ENCODE measurements at regions not wholly inside any gene's neighbourhood (a gene's known extent, or its start where the extent isn't known, plus 50 kb on each side); places are given as distances from the start of the nearest gene placed in this dataset.
"Not testable (repeated sequence)": the region's sequence is repeated elsewhere in the genome, so short reads cannot be mapped to it uniquely, and the experiment has no call there.

DNA sequence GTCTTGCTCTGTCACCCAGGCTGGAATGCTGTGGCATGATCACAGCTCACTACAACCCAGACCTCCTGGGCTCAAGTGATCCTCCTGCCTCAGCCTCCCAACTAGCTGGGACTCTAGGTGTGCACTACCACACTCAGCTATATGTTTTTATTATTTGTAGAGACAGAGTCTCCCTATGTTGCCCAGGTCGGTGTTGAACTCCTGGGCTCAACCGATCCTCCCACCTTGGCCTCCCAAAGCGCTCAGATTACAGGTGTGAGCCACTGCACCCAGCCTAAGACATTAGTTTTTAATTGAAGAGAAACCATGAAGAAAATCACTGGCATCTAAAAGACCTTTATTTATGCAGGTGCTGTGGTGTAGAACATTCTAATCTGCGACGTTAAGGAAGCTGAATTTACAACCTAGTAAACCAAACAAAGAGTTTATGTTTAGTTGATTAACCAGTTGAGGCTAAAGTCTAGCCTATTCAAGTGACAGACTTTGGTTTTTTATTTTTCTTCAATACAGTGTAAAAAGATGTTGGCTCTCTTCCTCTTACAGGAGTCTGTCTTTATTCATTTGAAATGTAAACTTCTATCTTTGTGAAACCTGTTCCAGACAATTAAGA, 52.5 kb upstream of the NBL1 start:
- CTCF ChIA-PET: interaction anchor here (0.6 to 1.2 kb wide), 3 partner anchors 11 to 105 kb away, joined by 3 to 7 read pairs (median 3); no protein-coding TSS in a partner anchor
- POLR2A ChIA-PET: interaction anchor here (0.6 kb wide), 1 partner anchor 52 kb away, joined by 3 read pairs; no protein-coding TSS in a partner anchor

DNA sequence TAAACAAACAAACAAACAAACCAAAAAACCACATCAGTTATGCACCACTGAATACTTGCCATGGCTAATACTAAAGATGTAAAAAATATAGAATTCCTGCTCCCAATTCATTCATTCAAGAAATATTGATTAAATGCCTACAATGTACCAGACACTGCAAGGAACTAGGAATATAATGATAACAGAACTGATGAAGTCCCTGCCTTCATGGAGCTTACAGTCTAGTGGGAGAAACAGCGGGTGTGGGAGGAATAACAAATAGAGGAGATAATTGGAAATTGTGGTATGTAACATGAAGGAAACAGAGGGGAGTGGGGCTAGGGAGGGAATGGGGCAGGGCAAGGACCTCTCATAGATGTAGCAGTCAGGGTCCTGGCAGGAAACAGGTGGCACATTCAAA, 58.6 kb upstream of the NBL1 start:
- CTCF ChIA-PET: interaction anchor here (1.4 kb wide), 1 partner anchor 242 kb away, joined by 5 read pairs; no protein-coding TSS in a partner anchor

DNA sequence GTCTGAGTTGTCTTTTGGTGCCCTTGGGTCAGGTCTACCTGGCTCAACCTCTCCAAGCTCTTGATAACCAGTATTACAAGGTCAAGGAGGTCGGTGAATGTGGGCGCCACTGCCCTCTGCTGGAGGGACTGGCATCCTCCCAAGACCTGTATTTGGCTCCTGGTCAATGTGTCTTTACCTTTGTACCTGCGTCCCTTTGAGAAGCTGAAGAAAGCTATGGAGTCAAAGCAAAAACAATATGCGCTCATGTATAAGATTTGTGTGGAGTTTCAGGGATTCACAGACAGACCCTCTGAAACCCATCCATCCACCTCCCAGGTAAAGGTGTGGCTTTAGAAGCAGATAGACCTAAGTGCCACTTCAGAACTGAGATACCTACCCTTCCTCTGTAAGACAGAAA, 61.8 kb upstream of the NBL1 start:
- CTCF ChIA-PET: interaction anchor here (0.6 to 3.1 kb wide), 28 partner anchors 8 to 325 kb away, joined by 3 to 18 read pairs (median 4); no protein-coding TSS in a partner anchor
- POLR2A ChIA-PET: no interaction called here

More for the DNA sequence above, 58.6 kb upstream of the NBL1 start:
- POLR2A ChIA-PET: no interaction called here

DNA sequence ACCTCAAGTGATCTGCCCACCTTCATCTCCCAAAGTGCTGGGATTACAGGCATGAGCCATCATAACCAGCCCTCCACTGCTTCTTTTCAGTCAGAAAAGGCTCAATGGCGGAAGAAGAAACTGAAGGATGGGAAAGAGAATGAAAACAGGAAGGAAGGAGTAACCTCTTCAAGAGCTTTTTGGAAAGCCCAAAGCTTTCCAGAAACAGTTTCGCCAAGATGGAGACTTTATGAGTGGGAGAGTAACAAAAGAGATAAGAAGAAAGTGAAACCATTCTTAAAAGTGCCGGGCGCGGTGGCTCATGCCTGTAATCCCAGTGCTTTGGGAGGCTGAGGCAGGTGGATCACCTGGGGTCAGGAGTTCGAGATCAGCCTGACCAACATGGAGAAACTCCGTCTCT, 62.7 kb upstream of the NBL1 start:
- POLR2A ChIA-PET: no interaction called here

DNA sequence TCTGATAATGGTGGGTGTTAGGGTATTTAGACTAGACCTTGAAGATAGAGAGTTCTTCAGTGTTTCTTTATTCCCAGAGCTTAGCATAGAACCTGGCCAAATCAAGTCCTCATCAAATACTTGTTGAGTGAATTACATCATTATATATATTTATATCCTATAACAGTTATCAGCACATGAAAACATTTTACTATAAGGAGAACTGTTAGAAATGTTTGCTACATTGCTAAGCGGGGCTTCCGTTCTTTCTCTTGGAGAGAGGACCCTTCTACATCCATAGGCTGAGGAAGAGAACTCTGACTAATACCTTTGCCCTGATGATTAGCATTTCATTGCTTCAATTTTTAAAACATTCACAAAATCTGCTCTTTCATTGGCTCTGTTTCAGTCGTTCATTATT, 66.5 kb upstream of the NBL1 start:
- CTCF ChIA-PET: no interaction called here
- POLR2A ChIA-PET: no interaction called here

More for the DNA sequence above, 62.7 kb upstream of the NBL1 start:
- CTCF ChIA-PET: interaction anchor here (0.6 to 3.1 kb wide), 16 partner anchors 8 to 250 kb away, joined by 3 to 18 read pairs (median 4); a partner anchor contains a TSS

DNA sequence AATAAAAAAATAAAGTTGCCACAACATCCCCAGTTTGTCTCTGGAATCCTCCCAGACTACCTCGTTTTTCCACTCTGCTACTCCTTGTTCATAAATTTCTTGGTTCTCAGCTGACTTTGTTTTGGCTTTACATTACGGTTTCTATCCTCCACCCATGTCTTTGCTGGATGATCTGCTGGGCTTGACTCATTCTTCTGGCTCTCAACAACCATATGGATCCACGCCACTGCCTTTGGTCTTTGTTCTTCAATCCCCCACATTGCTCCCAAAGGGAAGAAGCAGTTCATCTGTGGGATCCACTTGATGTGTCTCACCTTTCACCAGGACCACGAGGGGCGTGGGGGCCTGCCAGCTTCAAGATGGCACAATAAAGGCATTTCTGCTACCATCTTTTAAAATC, 67.1 kb upstream of the NBL1 start:
- ChIA-PET CTCF (no interaction called here), POLR2A (no interaction called here)

DNA sequence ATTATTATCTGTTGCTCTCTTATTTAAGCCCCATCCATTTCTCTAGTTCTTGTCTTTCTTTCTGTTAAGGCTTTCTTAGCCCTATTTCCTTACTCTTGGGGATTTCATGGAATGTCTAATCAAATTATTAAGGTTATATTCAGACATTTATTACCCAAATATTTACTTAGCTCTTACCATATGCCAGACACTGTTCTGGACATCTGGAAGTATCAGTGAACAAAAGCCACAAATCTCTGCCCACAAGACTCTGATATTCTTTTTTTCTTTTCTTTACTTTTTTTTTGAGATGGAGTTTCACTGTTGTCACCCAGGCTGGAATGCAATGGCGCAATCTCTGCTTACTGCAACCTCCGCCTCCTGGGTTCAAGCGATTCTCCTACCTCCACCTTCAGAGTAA, 74.3 kb upstream of the NBL1 start:
- POLR2A ChIA-PET: no interaction called here
- CTCF ChIA-PET: no interaction called here

DNA sequence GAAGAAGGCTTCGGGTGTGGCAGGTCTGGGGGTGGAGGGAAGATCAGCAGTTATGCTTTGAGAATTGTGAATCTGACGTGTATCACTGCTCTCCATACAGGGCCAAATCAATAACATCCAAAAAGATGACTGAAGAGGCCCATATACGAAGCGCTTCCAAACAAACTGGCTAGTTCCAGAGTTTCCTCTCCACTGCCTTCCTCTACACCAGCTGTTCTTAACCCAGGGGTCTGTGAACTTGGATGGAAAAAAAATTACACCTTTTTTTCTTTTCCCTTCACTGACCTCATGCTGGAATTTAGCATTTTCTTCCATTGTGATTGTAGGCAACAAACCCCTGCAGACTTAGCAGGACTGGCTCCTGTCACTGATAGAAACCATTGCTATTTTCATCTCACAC, 77.1 kb upstream of the NBL1 start:
- POLR2A ChIA-PET: no interaction called here
- CTCF ChIA-PET: interaction anchor here (0.7 kb wide), 1 partner anchor 137 kb away, joined by 3 read pairs; no protein-coding TSS in a partner anchor

DNA sequence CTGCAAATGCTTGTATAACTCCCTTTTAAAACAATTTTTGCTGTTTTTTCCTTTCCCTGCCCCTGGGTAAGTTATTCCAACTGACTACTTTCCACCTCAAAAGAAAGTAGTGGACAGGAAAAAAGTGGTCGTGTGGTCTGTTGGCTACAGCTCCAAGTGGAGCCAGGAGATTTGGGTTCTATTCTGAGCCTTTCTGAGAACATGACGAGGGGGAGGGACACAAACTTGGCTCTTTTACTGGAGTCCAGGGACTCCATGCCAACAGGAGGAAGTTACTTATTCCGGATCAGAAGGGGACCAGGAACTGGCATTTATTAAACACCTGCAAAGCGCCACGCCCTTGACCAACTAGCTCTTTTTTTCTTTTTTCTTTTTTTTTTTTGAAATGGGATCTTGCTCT, 79.0 kb upstream of the CAPZB start:
- CTCF ChIA-PET: interaction anchor here (0.6 kb wide), 1 partner anchor 54 kb away, joined by 3 read pairs; no protein-coding TSS in a partner anchor

DNA sequence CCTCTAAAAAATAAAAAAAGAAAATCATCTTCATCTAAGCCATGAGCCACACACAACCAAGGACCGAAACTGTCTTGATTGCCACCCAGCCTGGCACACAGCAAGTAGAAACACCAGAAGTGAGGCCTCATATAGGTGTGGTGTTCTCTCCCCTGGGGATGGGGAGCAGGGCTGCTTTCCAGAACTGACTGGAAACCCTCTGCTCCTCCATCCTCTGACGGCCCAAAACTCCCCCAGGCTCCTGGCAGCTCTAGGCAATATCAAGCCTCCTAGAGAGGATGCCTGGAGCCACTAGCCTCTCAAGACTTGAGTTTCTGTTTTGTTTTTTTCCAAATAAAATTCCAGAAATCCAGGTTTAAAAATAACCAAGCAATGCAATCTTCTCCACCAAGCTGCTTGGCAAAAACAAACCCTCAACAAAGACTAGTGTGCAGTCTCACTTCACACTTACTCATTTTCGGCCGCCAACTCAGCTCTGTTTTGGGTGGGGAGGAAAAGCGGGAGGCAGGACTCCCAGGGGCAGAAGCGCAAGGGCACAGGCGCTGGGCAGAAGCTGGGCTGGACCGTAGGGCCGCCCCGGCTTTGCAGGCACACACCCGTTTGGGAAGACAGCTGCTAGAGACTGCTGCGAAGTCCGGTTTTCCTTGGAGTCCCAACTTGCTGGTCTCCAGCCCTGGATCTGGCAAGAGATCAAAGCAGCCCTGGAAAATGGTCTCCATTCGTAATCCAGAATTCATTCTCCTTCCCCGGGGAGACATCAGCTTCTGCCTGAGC, 78.2 kb upstream of the CAPZB start:
- ChIA-PET POLR2A (no interaction called here), CTCF (no interaction called here)

More for the DNA sequence above, 79.0 kb upstream of the CAPZB start:
- POLR2A ChIA-PET: no interaction called here

DNA sequence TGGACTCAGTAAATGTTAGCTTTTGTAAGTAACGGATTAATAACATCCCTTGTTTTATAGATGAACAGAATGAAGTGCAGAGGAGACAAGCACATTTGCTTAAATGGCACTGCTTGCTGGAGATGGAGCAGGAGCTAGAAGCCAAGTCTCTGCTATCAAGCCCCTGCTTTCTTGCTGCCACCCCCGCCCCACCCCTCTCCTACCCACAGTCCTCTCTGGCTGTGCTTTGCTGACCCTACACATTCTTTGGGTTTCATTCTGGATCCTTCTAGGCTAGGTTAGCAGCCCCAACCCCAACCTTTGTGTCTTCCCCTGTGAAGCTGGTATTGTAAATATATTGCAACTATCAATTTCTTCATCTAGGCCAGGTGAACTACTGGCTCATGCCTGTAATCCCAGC, 77.5 kb upstream of the CAPZB start:
- ChIA-PET CTCF (no interaction called here), POLR2A (no interaction called here)

DNA sequence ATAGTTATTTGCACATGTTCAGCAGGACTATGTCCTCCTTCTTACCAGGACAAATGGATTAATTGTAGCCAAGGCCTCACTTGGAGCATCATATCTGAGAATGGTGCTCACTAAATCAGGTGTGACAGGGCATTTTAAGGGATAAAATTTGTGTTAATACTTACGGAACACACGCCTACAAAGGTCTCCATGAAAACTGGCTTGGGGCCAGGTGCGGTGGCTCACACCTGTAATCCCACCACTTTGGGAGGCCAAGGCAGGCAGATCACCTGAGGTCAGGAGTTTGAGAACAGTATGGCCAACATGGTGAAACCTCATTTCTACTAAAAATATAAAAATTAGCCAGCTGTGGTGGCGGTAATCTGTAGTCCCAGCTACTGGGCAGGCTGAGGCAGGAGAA, 75.1 kb upstream of the CAPZB start:
- CTCF ChIA-PET: interaction anchor here (0.7 kb wide), 2 partner anchors 101 to 508 kb away, joined by 3 read pairs; no protein-coding TSS in a partner anchor

DNA sequence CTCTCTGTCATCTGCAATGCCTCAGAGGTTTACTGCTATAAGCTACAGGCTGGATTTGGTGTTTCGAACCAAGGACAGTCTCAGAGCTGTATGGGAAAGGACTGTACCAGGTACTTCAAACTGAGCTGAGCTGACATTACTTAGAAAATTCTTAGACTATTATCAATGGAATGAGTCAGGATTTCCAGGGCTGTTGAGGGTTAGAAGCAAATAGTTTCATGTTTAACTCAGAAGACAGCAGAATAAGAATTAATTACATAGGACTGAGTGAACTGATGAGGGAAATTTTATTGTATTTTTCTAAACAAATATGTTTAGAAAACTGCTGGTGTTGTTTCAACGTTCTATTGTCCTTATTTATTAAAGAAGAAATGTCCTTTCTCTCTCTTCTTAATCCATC, 74.3 kb upstream of the CAPZB start:
- ChIA-PET POLR2A (no interaction called here), CTCF (interaction anchor here (0.7 kb wide), 1 partner anchor 102 kb away, joined by 3 read pairs; no protein-coding TSS in a partner anchor)

More for the DNA sequence above, 75.1 kb upstream of the CAPZB start:
- POLR2A ChIA-PET: no interaction called here

DNA sequence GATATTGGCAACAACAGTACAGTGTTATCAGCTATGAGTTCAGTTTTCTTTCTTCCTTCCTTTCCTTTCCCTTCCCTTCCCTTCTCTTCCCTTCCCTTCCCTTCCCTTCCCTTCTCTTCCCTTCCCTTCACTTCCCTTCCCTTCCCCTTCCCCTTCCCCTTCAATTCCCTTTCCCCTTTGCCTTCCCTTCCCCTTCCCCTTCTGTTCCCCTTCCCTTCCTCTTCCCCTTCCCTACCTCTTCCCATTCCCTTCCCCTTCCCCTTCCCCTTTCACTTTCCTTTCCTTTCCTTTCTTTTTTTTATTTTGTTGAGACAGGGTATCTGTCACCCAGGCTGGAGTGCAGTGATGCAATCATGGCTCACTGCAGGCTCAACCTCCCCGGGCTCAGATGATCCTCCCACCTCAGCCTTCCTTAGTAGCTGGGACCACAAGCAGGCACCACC, 72.3 kb upstream of the CAPZB start:
- POLR2A ChIA-PET: no interaction called here
- CTCF ChIA-PET: interaction anchor here (1.4 kb wide), 1 partner anchor 25 kb away, joined by 3 read pairs; no protein-coding TSS in a partner anchor

DNA sequence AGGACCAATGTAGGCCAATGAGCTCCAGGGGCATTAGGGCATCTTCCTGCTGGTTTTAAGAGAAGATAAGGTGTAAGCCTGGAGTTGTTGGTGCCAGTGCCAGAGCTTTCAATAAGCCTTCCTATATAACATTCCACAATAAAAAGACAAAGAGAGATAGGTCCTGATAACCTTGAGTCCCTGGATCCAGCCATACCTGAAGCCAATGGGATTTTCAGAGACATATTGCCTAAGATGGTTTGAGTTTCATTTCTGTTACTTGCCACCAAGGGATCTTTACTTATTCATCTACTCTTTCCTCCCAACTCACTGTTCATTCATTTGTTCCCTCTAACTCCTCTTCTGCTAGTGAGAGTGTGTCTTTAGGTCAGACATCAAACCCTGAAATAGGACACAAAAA, 68.8 kb upstream of the CAPZB start:
- POLR2A ChIA-PET: no interaction called here
- CTCF ChIA-PET: no interaction called here

DNA sequence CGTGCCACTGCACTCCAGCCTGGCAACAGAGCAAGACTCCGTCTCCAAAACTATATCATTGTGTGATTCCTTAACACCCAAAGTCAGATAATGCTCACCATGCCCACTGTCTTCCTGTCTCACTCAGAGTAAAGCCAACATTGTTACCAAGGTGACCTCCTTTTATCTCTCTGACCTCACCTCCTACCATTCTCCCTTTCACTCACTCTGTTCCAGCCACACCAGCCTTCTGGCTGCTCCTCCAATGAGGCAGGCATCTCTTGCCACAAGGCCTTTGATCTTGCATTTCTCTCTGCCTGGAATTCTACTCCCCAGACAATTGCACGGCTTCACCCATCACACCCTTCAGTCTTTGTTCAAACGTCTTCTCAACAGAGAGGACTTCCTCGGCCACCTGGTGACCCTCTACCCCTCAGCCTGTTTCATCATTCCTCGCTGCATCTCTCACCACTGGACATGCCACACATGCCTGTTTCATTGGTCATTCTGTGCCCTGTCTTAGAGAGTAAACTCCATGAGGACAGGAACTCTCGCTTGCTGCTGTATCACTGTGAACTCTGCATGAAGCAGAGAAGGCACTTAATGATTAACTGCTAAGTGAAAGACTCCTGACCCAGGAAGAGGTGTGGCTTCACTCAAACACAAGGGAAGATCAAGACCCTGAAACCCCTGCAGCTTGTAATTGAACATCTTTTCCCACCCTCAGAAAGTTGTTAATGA, 67.1 kb upstream of the CAPZB start:
- ChIA-PET POLR2A (interaction anchor here (0.6 kb wide), 1 partner anchor 1319 kb away, joined by 4 read pairs; no protein-coding TSS in a partner anchor), CTCF (interaction anchor here (0.7 kb wide), 1 partner anchor 46 kb away, joined by 3 read pairs; no protein-coding TSS in a partner anchor)

DNA sequence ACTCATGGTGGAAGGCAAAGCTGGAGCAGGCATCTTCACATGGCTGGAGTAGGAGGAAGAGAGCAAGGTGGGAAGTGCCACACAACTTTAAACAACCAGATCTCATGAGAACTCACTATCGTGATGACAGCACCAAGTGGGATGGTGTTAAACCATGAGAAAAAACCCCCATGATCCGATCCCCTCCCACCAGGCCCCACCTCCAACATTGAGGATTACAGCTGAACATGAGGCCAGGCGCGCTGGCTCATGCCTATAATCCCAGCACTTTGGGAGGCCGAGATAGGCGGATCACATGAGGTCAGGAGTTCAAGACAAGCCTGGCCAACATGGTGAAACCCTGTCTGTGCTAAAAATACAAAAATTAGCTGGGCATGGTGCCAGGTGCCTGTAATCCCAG, 66.5 kb upstream of the CAPZB start:
- CTCF ChIA-PET, POLR2A ChIA-PET: not testable (repeated sequence)

DNA sequence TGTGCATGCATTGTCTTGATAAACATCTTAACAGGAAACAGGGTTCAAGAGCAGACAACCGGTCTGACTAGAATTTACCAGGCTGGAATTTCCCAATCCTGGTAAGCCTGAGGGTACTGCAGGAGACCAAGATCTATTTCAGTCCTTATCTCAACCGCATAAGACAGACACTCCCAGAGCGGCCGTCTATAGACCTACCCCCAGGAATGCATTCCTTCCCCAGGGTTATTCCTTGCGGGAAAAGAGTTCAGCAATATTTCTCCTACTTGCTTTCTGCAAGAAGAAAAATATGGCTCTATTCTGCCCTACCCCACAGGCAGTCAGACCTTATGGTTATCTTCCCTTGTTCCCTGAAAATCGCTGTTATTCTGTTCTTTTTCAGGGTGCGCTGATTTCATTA, 65.1 kb upstream of the CAPZB start:
- POLR2A ChIA-PET, CTCF ChIA-PET: not testable (repeated sequence)

DNA sequence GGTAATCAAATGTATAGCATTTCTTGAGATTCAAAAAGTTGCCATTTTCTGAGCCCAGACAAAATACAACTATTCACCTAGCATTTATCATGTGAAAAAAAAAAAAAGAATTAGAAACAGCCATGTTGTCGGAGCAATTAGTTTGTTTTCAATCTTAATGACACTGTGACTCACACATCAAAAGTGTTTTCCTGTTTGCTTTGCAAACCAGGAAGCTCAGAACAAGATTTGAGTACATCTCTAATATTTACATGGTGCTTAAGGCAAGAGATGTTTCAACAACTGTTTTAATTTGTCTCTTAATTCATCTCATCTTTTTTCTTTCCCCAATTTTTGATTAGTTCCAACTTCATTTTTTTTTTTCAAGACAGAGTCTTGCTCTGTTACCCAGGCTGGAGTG, 62.5 kb upstream of the CAPZB start:
- POLR2A ChIA-PET: no interaction called here
- CTCF ChIA-PET: no interaction called here

DNA sequence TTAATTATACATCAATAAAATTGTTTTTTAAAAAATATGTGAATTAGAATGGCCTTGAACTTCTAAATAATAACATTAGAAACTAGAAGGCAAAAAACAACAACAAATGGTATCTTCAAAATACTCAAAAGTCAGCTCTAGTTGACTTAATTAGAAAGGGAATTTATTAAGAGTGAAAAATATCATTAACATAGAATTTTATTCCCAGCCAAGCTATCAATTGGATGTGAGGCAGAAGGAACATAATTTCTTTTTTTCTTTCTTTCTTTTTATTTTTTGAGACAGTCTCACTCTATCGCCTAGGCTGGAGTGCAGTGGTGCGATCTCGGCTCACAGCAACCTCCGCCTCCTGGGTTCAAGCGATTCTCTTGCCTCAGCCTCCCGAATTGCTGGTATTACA, 51.2 kb upstream of the CAPZB start:
- ChIA-PET POLR2A (interaction anchor here (0.5 kb wide), 1 partner anchor 391 kb away, joined by 3 read pairs; no protein-coding TSS in a partner anchor), CTCF (no interaction called here)

Measured in activated CD8-positive, alpha-beta memory T cell treated with anti-CD3 and anti-CD28 coated beads for 36 hours (primary cell).